ENCODE measurements at regions not wholly inside any gene's neighbourhood (a gene's known extent, or its start where the extent isn't known, plus 50 kb on each side); places are given as distances from the start of the nearest gene placed in this dataset.
A peak's percentile ranks its signal among the peaks of the same experiment; 100 is the strongest.
"Not testable (repeated sequence)": the region's sequence is repeated elsewhere in the genome, so short reads cannot be mapped to it uniquely, and the experiment has no call there.

- Mint-ChIP-seq H3K36me3 (peaks cover 3% of the 10 kb centered on the region), H3K27ac (no peak overlapping the region), H3K27me3 (no peaks in the 10 kb centered on the region), H3K4me3 (no peak overlapping the region), H3K4me1 (no peaks in the 10 kb centered on the region), H3K9me3 (peaks cover 0 to 10% (median 0%) of the 10 kb centered on the region in 3 donors)
Observed at GRCh38 chr4:62454535-62454934, 1254.4 kb downstream of the ADGRL3 start.

DNA sequence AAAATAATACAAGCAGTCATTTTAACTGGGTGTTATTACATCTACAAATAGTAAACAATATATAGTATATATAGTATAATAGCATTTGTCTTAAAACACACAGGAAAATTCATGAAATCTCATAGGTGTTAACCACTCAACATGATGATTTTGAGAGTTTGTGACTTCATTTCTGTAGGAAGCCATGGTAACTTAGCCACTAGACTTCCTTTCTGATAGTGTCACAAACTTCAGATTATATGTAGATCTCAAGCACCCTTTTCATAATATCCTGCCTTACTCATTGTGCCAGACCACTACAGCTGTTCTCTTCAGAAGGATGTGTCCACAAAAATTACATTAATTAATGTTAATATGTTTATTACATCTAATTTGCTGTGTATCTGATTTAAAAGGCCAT, 1250.6 kb downstream of the ADGRL3 start:
- H3K9me3 Mint-ChIP-seq, result peaks cover 0 to 4% (median 0%) of the 10 kb centered on the region in 3 donors
- H3K4me3 Mint-ChIP-seq, result no peak overlapping the region

DNA sequence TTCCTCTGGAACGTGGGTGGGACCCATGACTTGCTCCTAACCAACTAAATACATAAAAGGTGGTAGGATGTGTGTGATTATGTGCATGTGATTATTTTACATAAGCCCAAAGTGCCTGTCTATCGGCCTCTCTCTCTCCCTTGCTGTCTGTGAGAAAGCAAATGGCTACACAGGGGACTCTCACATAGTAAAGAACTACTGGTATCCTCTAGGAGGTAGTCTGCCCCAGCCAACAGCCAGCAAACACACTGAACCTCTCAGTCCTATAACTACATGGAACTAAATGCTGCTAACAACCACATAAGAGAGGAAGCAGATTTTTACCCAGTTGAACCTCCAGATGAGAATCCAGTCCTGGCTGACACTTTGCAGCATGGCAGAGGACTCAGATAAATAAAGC, 1249.4 kb downstream of the ADGRL3 start:
- Mint-ChIP-seq H3K4me3 (no peak overlapping the region), H3K36me3 (peaks cover 2% of the 10 kb centered on the region), H3K4me1 (no peaks in the 10 kb centered on the region), H3K9me3 (peaks cover under 1 to 5% (median 4%) of the 10 kb centered on the region in 3 donors), H3K27me3 (no peaks in the 10 kb centered on the region), H3K27ac (no peak overlapping the region)

More for the DNA sequence above, 1250.6 kb downstream of the ADGRL3 start:
- no peak overlapping the region for H3K27ac Mint-ChIP-seq
- peaks cover 3% of the 10 kb centered on the region for H3K36me3 Mint-ChIP-seq
- no peaks in the 10 kb centered on the region for H3K27me3 Mint-ChIP-seq
- no peaks in the 10 kb centered on the region for H3K4me1 Mint-ChIP-seq

- no peaks in the 10 kb centered on the region for H3K36me3 Mint-ChIP-seq
- H3K4me3 Mint-ChIP-seq, result no peak overlapping the region
- H3K27me3 Mint-ChIP-seq, result no peaks in the 10 kb centered on the region
- no peaks in the 10 kb centered on the region for H3K4me1 Mint-ChIP-seq
- H3K9me3 Mint-ChIP-seq, result peaks cover 3 to 5% (median 4%) of the 10 kb centered on the region in 3 donors
- no peak overlapping the region for H3K27ac Mint-ChIP-seq
Observed at GRCh38 chr4:62448911-62449310, 1248.8 kb downstream of the ADGRL3 start.

GRCh38 chr4:62439051-62439450, 1238.9 kb downstream of the ADGRL3 start:
- H3K9me3 Mint-ChIP-seq, result peaks cover 5 to 22% (median 15%) of the 10 kb centered on the region in 3 donors
- no peaks in the 10 kb centered on the region for H3K36me3 Mint-ChIP-seq
- H3K27ac Mint-ChIP-seq, result no peak overlapping the region
- H3K4me1 Mint-ChIP-seq, result no peaks in the 10 kb centered on the region
- H3K27me3 Mint-ChIP-seq, result no peaks in the 10 kb centered on the region
- no peak overlapping the region for H3K4me3 Mint-ChIP-seq

DNA sequence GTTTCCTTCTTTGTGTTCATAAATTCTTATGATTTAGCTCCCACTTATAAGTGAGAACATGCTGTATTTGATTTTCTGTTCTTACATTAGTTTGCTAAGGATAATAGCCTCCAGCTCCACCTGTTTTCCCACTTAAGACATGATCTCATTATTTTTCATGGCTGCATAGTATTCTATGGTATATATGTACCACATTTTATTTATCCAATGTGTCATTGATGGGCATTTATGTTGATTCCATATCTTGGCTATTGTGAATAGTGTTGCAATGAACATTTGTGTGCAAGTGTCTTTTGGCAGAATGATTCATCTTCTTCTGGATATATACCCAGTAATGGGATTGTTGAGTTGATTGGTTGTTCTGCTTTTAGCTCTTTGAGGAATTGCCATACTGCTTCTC, 1234.8 kb downstream of the ADGRL3 start:
- no peaks in the 10 kb centered on the region for H3K4me1 Mint-ChIP-seq
- peaks cover 2 to 6% (median 5%) of the 10 kb centered on the region in 3 donors for H3K9me3 Mint-ChIP-seq
- peak overlapping the region in 1 of 3 donors; percentile 12 for H3K27ac Mint-ChIP-seq
- no peaks in the 10 kb centered on the region for H3K27me3 Mint-ChIP-seq
- no peaks in the 10 kb centered on the region for H3K36me3 Mint-ChIP-seq
- H3K4me3 Mint-ChIP-seq, result no peak overlapping the region

DNA sequence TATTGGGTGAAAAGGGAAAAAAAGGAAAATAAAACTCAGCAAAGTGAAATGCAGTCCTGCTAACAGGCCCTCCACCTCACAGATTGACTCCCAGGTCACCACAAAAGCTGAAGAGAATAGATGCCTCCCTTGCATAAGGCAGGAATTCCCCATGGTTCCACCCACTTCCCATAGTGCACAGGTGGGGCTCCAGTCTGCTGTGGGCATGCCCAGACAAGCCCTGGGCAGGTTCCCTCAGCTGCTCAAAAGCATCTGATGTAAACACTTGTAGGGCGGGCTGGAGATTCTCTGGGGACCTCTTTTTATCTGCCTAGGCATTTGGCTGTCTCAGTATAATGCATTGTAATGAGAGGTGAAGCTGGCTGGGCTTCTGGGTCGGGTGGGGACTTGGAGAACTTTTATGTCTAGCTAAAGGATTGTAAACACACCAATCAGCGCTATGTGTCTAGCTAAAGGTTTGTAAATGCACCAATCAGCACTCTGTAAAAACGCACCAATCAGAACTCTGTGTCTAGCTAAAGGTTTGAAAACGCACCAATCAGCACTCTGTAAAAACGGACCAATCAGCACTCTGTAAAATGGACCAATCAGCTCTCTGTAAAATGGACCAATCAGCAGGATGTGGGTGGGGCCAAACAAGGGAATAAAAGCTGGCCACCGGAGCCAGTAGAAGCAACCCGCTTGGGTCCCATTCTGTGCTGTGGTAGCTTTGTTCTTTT, 1231.5 kb downstream of the ADGRL3 start:
- H3K4me1 Mint-ChIP-seq, H3K27ac Mint-ChIP-seq, H3K9me3 Mint-ChIP-seq, H3K4me3 Mint-ChIP-seq, H3K36me3 Mint-ChIP-seq, H3K27me3 Mint-ChIP-seq: not testable (repeated sequence)

DNA sequence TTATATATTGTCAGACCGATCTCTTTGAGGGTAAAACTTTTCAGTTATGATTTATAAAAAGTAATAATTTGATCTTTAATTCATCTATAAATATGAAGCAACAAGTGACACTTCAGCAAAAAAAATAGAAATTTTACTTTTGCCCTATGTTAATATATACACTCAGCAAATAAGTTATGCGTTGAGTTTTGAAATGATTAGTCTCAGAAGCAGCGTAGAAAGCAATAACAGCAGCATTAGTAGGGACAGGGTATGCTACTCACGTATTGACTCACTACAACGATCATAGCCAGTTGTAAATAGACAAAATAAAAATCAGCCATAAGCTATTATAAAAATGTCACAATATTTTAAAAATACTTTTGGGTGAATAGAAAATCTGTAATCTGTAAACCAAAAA, 1229.2 kb downstream of the ADGRL3 start:
- no peaks in the 10 kb centered on the region for H3K27me3 Mint-ChIP-seq
- H3K27ac Mint-ChIP-seq, result no peak overlapping the region
- H3K4me1 Mint-ChIP-seq, result no peaks in the 10 kb centered on the region
- H3K4me3 Mint-ChIP-seq, result no peak overlapping the region
- H3K9me3 Mint-ChIP-seq, result peaks cover 0 to 4% (median 1%) of the 10 kb centered on the region in 3 donors
- no peaks in the 10 kb centered on the region for H3K36me3 Mint-ChIP-seq

DNA sequence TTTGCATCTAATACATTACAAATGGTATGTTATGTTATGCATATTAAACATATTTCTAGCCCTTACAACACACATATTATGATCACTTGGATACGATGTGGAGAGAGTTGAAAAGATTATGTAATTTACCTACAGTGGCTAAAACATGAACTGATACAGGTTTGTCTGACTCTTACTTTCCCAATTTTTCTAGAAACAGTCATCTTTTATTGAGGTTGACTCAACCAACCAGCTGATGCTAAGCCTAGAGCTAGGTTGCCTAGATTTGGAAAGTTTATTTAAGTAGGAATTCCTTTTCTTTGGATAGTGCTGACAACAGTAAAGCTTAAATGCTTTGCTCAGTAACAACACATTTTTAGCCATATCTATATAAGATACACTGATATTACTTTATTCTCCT, 1215.1 kb downstream of the ADGRL3 start:
- no peak overlapping the region for H3K4me3 Mint-ChIP-seq
- H3K4me1 Mint-ChIP-seq, result peaks cover 0 to 1% (median 0%) of the 10 kb centered on the region in 3 donors
- H3K27ac Mint-ChIP-seq, result no peak overlapping the region
- H3K36me3 Mint-ChIP-seq, result no peaks in the 10 kb centered on the region
- no peaks in the 10 kb centered on the region for H3K27me3 Mint-ChIP-seq
- peaks cover 3 to 5% (median 5%) of the 10 kb centered on the region in 3 donors for H3K9me3 Mint-ChIP-seq

DNA sequence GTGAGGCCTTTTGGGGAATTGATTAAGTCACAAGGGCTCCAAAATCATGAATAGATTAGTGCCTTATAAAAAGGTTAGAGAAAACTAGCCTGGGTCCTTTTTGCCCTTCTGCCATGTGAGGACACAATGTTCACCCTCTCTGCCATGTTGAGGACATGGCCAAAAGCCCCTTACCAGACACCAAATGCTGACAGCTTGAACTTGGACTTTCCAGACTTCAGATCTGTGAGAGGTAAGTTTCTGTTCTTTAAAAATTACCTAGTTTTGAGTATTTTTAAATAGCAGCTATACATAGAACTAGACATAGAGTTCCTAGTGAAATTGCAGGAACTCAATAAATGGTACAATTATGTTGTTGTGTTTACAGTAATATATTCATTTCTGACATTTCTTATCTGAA, 1214.4 kb downstream of the ADGRL3 start:
- Mint-ChIP-seq H3K4me1 (peaks cover 0 to 1% (median 0%) of the 10 kb centered on the region in 3 donors), H3K27me3 (no peaks in the 10 kb centered on the region), H3K27ac (no peak overlapping the region), H3K9me3 (peaks cover 3 to 5% (median 5%) of the 10 kb centered on the region in 3 donors), H3K4me3 (no peak overlapping the region), H3K36me3 (no peaks in the 10 kb centered on the region)

- Mint-ChIP-seq H3K36me3 (no peaks in the 10 kb centered on the region), H3K27ac (no peak overlapping the region)
Observed at GRCh38 chr4:62410371-62411003, 1210.4 kb downstream of the ADGRL3 start.

GRCh38 chr4:62408454-62408853, 1208.3 kb downstream of the ADGRL3 start:
- H3K9me3 Mint-ChIP-seq, result peaks cover 4 to 8% (median 6%) of the 10 kb centered on the region in 3 donors
- no peaks in the 10 kb centered on the region for H3K27me3 Mint-ChIP-seq
- H3K27ac Mint-ChIP-seq, result no peak overlapping the region
- no peak overlapping the region for H3K4me3 Mint-ChIP-seq
- no peaks in the 10 kb centered on the region for H3K36me3 Mint-ChIP-seq
- peaks cover 0 to 1% (median 0%) of the 10 kb centered on the region in 3 donors for H3K4me1 Mint-ChIP-seq

More at GRCh38 chr4:62410371-62411003, 1210.4 kb downstream of the ADGRL3 start:
- no peaks in the 10 kb centered on the region for H3K27me3 Mint-ChIP-seq
- peaks cover 0 to 8% (median 2%) of the 10 kb centered on the region in 3 donors for H3K9me3 Mint-ChIP-seq
- no peak overlapping the region for H3K4me3 Mint-ChIP-seq
- H3K4me1 Mint-ChIP-seq, result peaks cover 0 to 1% (median 0%) of the 10 kb centered on the region in 3 donors

GRCh38 chr4:62407534-62407933, 1207.4 kb downstream of the ADGRL3 start:
- H3K4me1 Mint-ChIP-seq, result peaks cover 0 to 1% (median 0%) of the 10 kb centered on the region in 3 donors
- no peak overlapping the region for H3K4me3 Mint-ChIP-seq
- no peak overlapping the region for H3K27ac Mint-ChIP-seq
- H3K36me3 Mint-ChIP-seq, result no peaks in the 10 kb centered on the region
- peaks cover 4 to 8% (median 6%) of the 10 kb centered on the region in 3 donors for H3K9me3 Mint-ChIP-seq
- no peaks in the 10 kb centered on the region for H3K27me3 Mint-ChIP-seq

DNA sequence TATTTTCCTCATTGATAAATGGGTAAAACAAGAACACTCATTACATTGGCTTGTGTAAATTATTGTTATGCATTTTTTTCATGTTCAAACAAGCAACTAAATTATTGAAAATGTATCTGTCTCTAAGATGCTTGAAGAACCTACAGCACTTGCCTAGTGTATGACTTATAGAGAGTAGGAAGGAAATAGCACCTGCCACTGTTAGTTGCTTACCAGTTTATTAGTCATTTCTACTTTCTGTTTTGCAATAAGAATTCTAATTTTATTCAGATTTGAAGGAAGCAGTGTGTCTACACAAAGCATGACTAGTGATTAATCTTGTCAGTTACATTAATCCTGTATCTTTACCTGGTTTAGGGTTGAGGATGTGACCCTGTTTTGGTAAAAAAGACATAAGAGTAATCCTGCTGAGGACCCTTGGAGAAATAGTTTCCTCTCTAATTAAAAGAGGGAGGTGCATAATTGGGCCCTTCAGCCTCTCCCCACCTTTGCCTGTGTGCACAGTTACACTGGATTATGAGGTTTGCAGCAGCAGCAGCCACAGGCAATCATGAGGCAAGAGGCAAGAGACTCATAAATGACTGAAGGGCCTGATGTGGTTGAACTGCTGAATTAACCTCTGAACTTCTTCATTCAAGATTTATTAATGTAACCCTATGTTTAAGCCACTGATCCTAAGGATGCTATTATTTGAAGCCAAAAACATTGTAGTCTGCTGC, 1202.1 kb downstream of the ADGRL3 start:
- H3K4me3 Mint-ChIP-seq, result no peak overlapping the region
- peaks cover under 1 to 16% (median 4%) of the 10 kb centered on the region in 3 donors for H3K9me3 Mint-ChIP-seq
- H3K27ac Mint-ChIP-seq, result no peak overlapping the region
- H3K36me3 Mint-ChIP-seq, result no peaks in the 10 kb centered on the region
- H3K27me3 Mint-ChIP-seq, result no peaks in the 10 kb centered on the region
- H3K4me1 Mint-ChIP-seq, result peaks cover 0 to 2% (median 0%) of the 10 kb centered on the region in 3 donors

GRCh38 chr4:62399242-62399641, 1199.1 kb downstream of the ADGRL3 start:
- Mint-ChIP-seq H3K27me3 (no peaks in the 10 kb centered on the region), H3K27ac (no peak overlapping the region), H3K4me1 (peaks cover 0 to 2% (median 0%) of the 10 kb centered on the region in 3 donors)

More at GRCh38 chr4:62399242-62399641, 1199.1 kb downstream of the ADGRL3 start:
- H3K9me3 Mint-ChIP-seq, result peaks cover 0 to 12% (median 0%) of the 10 kb centered on the region in 3 donors
- no peaks in the 10 kb centered on the region for H3K36me3 Mint-ChIP-seq
- H3K4me3 Mint-ChIP-seq, result no peak overlapping the region
